ENCODE measurements at regions not wholly inside any gene's neighbourhood (a gene's known extent, or its start where the extent isn't known, plus 50 kb on each side); places are given as distances from the start of the nearest gene placed in this dataset.

GRCh38 chr3:190926619-190927018 is 64.1 kb upstream of the GMNC start:
- intact Hi-C loops (cut with DNase I) = no loop called here
- Histone ChIP-seq H3K36me3 (no peaks in the 10 kb centered on the region), H3K27me3 (no peaks in the 10 kb centered on the region), H3K4me1 (no peaks in the 10 kb centered on the region), H3K27ac (no peak overlapping the region), H3K4me3 (no peak overlapping the region), H3K9me3 (no peaks in the 10 kb centered on the region)
- WGBS, 2 donors = 74 to 89% methylated on average over 3 of the region's 3 CpGs
- no peak for ATAC-seq
- DNase-seq = no peak
- FAIRE-seq = no peak
- no peak for TF ChIP-seq CTCF (IDR thresholded peaks at IDR 0.05)

GRCh38 chr3:190912736-190913135 is 50.2 kb upstream of the GMNC start:
- H3K4me1 ChIP-seq = no peaks in the 10 kb centered on the region
- DNase-seq (no peak), ATAC-seq (no peak), FAIRE-seq (no peak)
- 53 to 63% methylated on average over 5 of the region's 5 CpGs for WGBS, 2 donors
- intact Hi-C loops (cut with DNase I) = no loop called here
- H3K4me3 ChIP-seq = no peak overlapping the region
- H3K27ac ChIP-seq = no peak overlapping the region
- no peak for TF ChIP-seq CTCF (IDR thresholded peaks at IDR 0.05)
- no peaks in the 10 kb centered on the region for H3K9me3 ChIP-seq
- H3K36me3 ChIP-seq = no peaks in the 10 kb centered on the region
- H3K27me3 ChIP-seq = no peaks in the 10 kb centered on the region

All from pancreas (tissue), 10 donors.